ENCODE measurements at regions not wholly inside any gene's neighbourhood (a gene's known extent, or its start where the extent isn't known, plus 50 kb on each side); places are given as distances from the start of the nearest gene placed in this dataset.

- TF ChIP-seq CTCF (conservative IDR thresholded peaks at IDR 0.05; ENCODE audit: low read length) (no peak), EZH2phosphoT487 (IDR thresholded peaks at IDR 0.05; ENCODE audit: borderline replicate concordance, low read depth, low read length) (no peak)
Observed at GRCh38 chr13:78758549-78758948, 99.6 kb upstream of the OBI1 start.

Data from OCI-LY7 (cell line).